ENCODE measurements at regions not wholly inside any gene's neighbourhood (a gene's known extent, or its start where the extent isn't known, plus 50 kb on each side); places are given as distances from the start of the nearest gene placed in this dataset.
"Not testable (repeated sequence)": the region's sequence is repeated elsewhere in the genome, so short reads cannot be mapped to it uniquely, and the experiment has no call there.

DNA sequence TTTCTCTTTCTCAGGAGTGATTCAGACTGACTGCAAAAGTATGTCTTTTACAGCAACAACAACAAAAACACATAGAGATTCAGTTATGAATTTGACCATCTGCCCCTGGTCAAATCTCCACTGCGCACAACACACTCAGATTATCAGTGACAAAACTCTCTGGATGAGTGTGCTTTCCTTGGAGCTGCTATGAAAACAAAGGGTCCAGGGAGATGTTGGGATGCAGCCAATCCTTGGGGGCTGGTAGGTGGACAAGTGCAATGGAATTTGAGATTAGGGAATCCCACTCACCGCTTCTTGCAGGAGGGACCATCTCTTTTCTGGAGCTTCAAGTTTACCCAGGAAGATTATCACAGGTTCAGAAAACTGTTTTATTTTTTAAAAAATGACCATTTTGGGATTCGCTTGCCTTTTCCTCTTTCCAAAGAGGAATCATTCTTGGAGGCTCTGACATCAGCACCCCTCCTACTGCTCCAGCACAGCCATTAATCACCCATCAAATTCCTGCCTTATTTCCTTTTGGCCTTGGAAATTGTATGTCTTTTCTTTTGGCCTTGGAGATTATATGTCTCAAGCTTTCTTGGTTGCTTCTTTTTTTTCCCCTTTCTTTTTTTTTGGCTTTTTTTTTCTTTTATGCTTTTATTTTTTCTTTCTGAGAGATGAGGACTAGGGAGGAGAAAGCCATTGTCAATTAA, 311.8 kb downstream of the TSHZ3 start:
- no peak for DNase-seq (ENCODE audit: low read depth)

DNA sequence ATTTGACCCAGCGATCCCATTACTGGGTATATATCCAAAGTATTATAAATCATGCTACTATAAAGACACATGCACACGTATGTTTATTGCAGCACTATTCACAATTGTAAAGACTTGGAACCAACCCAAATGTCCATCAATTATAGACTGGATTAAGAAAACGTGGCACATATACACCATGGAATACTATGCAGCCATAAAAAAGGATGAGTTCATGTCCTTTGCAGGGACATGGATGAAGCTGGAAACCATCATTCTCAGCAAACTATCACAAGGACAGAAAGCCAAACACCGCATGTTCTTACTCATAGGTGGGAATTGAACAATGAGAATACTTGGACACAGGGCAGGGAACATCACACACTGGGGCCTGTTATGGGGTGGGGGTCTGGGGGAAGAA, 317.8 kb downstream of the TSHZ3 start:
- not testable (repeated sequence) for DNase-seq (ENCODE audit: low read depth)

DNA sequence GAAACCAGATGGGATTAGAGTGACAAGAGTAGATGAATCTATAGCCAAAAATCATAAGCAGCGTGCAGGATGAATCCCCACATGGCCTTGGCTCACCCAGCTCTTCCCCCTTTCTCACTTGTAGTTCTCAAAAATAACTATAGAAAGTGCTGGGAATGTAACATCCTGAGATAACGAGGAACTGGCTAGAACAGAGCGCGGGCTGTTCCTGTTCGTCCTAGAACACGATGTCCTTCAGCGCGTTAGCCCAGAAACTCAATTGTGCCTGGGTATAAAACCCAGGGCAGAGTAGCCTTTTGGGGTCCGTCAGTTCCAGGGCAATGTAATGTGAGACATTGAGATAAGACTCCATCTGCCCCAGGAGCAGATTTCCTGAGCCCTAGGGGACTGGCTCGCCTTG, 326.2 kb downstream of the TSHZ3 start:
- DNase-seq (ENCODE audit: low read depth) = no peak

DNA sequence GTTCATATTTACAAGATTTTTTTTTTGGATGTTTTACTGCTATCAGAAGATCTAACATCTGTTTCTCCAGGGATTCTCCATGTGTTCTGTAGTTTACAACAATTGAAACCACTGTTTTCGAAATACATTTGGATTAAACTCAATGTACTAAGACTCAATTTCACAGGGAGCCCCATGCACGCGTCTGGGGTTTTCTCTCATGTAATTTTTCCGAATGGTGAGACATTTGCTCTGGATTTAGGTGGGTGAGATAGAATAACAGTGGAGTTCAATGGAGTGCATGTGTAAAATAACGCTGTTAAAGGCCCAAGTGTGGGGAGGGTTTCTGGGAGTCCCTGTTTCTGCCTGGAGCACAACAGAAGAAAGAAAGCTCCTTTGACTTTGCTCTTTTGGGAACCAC, 330.3 kb downstream of the TSHZ3 start:
- no peak for DNase-seq (ENCODE audit: low read depth)

DNA sequence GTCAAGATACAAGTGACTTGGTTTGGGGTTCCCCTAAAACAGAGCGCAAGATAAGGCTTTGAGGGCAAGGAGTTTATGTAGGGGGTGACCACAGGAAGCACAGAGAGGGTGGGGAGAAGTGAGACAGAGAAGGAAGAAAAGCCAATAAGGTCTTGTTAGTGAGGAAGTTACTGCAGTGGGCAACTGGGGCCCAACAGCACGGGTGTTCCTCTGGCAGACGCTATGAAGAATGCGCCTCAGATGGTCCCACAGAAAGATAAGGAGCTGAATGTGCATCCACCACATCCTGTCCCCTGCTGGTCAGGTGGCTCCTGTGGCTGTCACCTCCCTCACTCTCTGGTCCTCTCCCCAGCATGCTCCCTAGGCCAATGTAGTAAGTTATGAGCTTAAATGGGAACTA, 333.5 kb downstream of the TSHZ3 start:
- no peak for DNase-seq (ENCODE audit: low read depth)

DNA sequence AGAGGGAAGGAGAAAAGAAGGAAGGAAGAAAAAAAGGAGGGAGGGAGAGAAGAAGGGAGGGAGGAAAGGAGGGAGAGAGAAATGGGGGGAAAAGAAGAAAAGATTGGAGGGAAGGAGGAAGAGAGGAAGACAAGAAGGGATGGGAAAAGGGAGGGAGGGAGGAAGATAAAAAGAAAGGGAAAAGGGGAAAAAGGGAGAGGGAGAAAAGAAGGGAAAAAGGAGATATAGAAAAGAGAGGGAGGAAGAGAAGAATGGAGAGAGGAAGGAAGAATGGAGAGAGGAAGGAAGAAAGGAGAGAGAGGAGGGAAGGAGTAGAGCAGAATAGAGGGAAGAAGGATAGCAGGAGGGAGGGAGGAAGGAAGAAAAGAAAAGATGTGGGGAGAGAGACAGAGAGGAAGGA, 334.6 kb downstream of the TSHZ3 start:
- no peak for DNase-seq (ENCODE audit: low read depth)

DNA sequence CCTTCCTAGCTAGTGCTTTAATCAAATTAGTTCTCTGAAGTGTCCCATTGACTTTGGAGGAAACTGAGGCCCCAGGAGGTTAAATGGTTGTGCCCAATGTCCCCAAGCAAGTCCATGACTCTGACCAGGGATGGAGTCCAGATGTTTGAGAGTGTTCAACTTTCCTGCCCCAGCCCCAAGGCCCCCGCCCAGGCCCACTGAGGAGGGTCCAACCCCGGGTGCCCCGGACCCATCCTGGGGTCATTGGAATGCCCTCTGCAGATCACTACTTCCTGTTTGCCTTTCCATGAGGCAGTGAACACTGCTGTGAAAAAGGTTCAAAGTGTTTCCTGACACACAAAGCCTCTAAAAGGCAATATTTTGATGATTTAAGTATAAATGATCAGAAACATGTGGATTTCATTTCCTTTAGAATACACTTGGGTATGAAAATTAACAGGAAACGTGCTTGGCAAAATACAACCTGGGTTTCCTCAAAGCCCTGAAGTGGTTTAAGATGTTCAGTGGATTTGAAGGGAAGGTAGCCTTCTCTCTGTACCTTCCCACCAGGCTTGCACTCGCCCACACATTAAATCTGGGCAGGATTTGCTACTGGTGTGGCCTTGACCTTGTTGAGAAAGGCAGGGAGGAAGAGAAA, 335.7 kb downstream of the TSHZ3 start:
- no peak for DNase-seq (ENCODE audit: low read depth)

DNA sequence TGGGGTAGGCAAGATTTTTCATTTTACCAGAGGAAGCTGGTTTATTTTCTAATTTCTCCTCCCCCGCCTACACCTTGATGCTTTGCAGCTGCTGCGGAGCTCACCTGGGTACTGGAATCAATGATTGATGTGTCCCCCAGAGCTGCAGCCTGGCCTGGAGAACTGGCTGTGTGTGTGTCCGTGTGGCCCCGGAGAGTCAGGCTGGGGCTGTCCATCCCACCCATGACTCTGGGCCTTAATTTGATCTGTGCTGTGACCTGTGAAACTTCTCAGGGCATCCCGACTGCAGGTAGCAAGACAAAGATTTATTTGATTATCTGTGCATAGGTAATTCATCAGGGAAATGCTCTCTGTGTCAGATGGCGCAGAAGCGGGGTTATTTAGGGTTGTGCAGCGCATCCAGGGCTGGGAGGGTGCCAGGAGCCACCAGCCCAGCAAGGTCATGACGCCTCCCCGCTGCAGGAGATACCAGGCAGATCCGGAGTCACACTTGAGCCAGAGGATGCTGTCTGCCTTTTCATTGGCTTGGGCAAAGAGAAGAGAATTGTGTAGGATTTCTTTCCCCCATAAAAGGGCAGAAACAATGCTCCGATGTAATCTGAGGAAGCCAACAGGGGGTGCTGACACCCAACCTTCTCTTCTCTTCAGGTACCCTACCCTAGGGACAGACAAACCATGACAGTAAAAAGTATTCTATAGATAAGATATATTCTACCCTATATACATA, 346.6 kb downstream of the TSHZ3 start:
- no peak for DNase-seq (ENCODE audit: low read depth)

DNA sequence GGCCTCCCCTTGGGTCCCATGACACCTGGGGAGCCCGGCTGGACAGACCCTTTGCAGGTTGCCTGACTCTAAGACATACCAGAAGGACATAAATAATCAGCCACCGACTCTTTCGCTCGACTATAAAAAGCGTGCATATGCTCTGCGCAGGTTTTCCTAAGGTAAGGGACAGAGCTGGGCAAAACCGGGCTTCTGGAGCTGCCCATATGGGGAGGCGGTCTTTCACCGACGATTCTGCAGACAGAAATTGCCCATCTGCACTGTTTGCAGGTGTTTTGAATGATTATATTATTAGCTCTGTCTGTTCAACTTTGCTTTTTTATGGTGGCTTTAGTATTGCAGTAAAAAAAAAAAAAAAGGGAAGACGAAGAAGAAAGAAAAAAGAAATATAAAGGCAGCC, 347.2 kb downstream of the TSHZ3 start:
- DNase-seq (ENCODE audit: low read depth) = no peak

DNA sequence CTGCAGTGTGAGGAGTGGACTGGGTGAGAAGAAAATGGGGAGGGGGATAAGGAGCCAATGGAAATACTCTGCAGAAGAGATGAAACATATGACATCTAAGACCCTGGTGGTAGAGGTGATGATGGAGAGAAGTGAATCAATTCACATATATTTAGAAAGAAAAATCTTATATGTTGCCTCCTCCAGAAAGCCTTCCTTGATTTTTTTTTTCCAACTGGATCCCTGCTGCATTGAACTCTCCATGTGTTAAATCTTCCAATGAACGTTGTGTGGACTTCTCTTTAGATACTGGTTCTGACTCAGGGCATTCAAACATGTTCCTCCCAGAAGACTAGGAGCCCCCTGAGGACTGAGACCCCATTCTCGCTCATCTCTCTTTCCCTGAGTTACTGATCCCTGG, 348.3 kb downstream of the TSHZ3 start:
- DNase-seq (ENCODE audit: low read depth) = no peak

DNA sequence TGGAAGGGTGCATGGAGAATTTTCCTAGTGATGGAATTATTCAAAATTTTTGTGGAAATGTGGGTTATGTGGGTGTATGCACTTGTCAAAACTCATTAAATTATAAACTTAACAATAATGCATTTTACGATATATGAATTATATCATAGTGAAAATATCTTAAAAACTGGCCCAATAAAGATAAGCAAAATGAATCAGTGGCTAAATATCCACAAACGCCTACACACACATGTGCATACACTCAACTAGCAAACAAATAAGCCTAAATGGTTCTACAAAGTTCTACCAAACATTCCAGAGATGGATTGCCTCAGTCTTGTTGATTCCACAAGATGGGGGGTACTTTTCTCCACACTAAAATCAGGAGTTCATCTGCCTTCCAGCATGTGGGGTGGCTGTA, 349.5 kb downstream of the TSHZ3 start:
- DNase-seq (ENCODE audit: low read depth) = no peak

DNA sequence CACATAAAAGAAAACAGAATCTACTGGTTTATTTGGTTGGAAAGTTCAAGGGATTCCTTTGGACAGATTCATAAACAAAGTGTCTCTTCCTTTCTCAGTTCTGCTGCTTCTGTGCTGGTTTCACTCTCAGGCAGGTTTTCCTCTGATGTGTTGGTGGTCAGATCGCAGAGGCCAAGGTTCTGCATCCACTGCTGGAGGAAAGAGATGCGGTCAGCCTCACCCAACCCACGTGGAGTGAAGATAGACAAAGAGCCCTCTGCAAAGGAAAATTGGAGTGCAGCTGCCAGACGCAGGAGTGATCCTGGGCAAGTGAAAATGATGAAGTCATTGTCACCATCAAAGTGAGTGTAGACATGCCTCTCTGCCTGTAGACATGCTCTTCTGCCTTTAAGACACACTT, 352.0 kb downstream of the TSHZ3 start:
- no peak for DNase-seq (ENCODE audit: low read depth)

DNA sequence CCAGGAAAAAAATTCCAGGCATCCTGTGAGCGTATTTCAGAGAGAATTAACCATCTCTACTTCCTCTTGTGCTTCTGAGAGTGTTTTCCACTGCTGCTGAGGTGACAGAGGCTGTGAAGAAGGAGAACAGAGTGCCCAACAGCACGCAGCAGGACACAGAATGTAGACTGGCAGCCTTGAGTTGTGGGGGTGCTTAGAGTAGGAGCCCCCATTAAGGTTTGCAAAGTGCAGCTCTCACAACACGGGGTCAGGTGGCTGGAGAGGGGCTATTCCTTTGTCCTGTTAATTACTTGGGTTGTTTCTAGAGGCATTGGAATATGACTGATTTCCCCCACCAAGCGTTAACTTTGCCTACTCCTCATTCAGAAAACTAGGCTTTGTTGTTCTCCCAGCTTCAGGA, 370.6 kb downstream of the TSHZ3 start:
- no peak for DNase-seq (ENCODE audit: low read depth)

DNA sequence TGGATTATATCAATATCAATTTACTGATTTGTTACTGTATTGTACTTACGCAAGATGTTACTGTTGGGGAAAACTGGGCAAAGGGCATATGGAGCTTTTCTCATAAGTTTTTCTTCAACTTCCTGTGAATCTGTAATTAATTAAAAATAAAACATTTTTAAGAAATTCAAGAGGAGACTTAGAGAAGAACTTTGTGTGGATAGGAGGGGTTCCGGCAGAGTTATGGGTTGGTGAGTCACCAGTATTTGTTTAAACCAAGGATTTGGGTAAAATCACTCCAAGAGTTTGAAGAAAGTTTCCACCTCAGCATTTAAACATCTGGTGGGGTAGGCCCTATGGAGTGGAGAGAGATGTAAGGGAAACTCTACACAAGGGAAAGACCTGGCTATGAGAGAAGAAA, 379.6 kb downstream of the TSHZ3 start:
- DNase-seq (ENCODE audit: low read depth) = no peak

DNA sequence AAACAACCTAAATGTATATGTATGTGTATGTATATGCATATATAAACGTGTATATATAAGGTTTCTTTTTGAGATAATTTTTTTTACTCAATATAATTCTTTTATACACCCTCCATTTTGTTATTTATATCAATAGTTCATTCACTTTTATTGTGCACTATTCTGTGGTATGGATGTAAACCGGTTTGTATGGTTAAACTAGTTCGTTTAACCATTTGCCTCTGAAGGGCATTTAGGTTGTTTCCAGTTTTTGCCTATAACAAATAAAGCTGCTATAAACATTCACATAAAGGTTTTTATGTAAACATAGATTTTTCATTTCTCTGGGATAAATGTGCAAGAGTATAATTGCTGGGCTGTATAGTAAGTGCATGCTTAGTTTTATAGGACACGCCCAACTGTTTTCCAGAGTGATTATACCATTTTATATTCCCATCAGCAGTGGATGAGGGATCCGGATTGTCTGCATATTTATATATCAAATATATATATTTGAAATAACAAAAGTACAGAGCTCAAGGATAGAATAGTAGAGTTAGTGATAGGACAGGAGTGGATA, 380.3 kb downstream of the TSHZ3 start:
- DNase-seq (ENCODE audit: low read depth) = no peak

DNA sequence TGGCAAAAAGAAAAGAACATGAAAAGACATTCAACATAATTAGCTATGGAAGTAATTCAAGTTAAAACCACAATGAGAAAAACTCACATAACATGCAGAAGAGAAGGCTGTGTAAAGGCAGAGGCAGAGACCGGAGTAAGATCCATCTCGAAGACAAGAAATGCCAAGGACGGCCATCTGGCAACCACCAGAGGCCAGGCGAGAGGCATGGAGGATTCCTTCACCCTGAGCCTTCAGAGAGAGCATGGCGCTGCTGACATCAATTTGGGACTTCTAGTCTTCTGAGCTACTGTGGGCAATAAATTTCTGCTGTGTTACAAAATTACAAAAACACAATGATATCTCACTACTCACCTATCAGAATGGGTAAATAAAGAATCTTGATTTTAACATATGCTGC, 381.0 kb downstream of the TSHZ3 start:
- DNase-seq (ENCODE audit: low read depth) = no peak

DNA sequence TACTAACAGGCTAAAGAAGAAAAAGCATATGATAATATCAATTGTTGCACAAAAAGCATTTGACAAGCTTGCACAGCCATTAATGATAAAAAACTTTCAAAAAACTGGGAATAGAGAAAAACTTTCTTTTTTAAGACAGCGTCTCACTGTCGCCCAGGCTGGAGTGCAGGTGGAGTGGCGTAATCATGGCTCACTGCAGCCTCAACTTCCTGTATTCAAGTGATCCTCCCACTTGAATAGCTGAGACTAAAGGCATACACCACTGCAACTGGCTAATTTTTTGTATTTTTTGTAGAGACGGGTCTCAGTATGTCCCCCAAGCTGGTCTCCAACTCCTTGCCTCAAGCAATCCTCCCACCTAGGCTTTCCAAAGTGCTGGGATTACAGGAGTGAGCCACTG, 382.8 kb downstream of the TSHZ3 start:
- no peak for DNase-seq (ENCODE audit: low read depth)

DNA sequence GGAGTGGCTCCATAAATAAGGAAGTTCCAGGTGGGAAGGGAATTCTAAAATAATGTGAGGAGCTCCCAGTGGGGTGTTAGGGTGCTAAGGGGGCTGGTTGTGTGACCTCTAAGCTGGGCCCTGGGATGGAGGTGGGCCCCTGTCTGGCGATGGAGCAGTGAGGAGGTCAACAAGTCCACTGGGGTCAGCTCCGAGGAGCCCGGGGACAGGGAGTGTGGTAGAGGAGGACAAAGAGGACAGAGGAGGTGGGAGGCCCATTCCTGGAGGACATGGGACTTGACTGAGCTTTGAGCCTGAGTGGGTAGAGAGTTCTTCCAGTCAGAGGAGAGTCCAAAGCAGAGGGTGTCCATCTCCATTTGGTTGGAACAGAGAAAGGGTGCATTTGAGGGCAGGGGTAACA, 390.2 kb downstream of the TSHZ3 start:
- no peak for DNase-seq (ENCODE audit: low read depth)

DNA sequence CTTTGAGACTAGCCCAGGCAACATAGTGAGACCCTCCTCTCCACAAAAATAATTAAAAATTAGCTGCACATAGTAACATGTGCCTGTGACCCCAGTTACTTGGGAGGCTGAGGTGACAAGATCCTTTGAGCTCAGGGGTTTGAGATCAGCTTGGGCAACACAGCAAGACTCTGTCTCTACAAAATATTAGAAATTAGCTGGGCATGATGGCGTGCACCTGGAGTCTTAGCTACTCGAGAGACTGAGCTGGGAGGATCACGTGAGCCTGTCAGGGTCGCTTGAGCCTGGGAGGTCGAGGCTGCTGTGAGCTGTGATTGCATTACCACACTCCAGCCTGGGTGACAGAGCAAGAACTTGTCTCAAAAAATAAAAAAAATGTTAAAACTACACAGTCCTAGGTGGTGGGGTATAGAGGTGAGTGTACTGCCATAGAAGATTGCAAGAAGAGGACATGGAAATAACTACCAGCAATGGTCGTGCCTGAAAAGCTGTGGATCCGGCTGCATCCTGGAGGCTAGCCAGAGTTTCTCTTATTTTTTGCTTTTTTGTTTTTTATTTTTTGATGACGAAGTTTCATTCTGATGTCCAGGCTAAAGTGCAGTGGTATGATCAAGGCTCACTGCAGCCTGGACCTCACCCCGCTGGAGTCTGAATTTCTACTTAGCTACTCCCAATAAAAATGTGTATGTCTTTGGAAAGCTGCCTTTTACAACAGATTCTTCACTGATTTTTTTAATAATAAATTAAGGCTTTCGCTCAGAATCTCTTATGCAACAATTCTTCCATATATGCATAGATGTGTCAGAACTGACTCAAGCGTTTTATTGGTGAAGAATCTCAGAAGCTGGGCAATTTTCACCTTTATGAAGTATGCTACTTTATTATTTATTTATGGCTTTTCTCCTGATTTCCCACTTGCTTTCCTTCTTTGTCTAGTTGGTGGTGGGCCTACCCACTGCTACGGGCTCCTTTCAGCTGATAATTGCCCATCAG, 393.8 kb downstream of the TSHZ3 start:
- no peak for DNase-seq (ENCODE audit: low read depth)

DNA sequence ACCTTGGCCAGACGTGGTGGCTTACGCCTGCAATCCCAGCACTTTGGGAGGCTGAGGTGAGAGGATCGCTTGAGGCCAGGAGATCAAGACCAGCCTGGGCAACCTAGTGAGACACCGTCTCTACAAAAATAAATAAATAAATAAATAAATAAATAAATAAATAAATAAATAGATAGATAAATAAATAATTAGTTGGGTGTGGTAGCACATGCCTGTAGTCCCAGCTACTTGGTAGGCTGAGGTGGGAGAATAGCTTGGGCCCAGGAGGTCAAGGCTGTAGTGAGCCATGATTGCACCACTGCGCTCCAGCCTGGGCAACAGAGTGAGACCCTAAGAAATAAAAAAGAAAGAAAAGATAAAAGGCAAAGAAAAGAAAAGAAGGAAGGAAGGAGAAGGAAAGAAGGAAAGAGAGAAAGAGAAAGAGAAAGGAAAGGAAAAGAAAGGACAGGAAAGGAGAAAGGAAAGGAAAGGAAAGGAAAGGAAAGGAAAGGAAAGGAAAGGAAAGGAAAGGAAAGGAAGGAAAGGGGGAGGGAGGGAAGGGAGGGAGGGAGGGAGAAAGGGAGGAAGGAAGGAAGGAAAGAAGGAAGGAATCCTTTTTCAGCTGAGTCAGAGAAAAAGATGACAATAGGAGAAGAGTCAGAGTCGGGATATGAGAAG, 404.8 kb downstream of the TSHZ3 start:
- DNase-seq (ENCODE audit: low read depth) = not testable (repeated sequence)

DNA sequence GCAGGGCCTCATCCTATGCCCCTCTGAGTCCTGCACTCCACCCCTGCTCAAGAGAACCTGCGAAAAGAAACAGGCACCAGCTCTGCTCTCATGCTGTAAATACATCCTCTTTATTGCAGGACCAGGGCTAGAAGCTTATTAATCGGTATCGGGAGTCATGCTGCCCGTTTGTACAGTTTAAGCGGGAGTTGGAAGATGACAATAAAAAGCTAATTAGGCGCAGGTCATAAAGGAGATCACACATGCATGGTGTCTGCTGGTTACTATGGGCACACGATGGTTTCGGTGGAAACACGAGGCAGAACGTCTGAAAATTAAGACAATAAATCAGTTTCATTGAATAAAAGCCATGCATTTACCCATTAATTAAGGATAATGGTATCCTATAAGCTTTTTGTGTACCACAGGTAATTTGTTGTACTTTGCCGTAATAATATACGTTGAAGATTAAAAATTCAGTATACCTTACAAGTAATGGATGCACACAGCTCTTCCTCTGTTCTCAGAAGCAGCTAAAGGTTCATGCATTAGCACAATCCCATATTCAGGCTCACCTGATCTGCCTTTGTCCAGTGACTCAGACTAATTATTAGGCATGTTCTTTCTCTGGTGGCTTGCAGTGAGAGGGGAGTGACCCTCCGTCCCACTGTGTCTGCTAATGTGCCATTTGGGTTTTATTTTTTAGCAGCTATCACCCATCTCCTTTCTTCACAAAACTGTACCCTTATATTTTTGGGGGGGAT, 406.0 kb downstream of the TSHZ3 start:
- no peak for DNase-seq (ENCODE audit: low read depth)

All from stimulated activated CD8-positive, alpha-beta memory T cell treated with anti-CD3 and anti-CD28 coated beads, Interleukin-15, amount 100 ng/mL, for 24 hours (primary cell).